K562 (cell line): ENCODE measurements at regions not wholly inside any gene's neighbourhood (a gene's known extent, or its start where the extent isn't known, plus 50 kb on each side); places are given as distances from the start of the nearest gene placed in this dataset.
"Not testable (repeated sequence)": the region's sequence is repeated elsewhere in the genome, so short reads cannot be mapped to it uniquely, and the experiment has no call there.

Experiments used
- ATAC-seq: fragments of 200-7000 bp; cut with Tn5 transposase; 3 replicates; pipeline ENCODE4 v1.9.1; 2020; ENCODE audit warnings: moderate library complexity
- BruUV-seq: library from RNA; stranded (reverse); fragments of 400-500 nt; replicated peaks from 2 replicates; lab custom pipeline; 2021; lab: Mats Ljungman, UMichigan
- CTCF ChIA-PET: fragments of 300-600 bp; formaldehyde crosslinking; extraction: SDS; loops from one replicate; lab custom pipeline; 2021; ENCODE audit warnings: low intra/inter-chr PET ratio; lab: Yijun Ruan, JAX
- POLR2A ChIA-PET: fragments of 300-600, 350-650 bp; sonication (Branson Sonifier 250); formaldehyde crosslinking; extraction: SDS; loops from one replicate; lab custom pipeline; 2021; ENCODE audit warnings: antibody characterized with exemption, inconsistent platforms; lab: Yijun Ruan, JAX
- DNase-seq, 4 experiments: peaks; one replicate each; pipeline versions ENCODE4 v3.0.0 to v3.0.0-alpha.2; 2011 to 2018; ENCODE audit warnings: low spot score in 3 of 4, mixed read lengths in 3 of 4; ENCODE audit errors: extremely low read depth in 1 of 4
- FAIRE-seq: peaks from 2 replicates; lab custom pipeline; 2011; peaks lifted over from hg19 to GRCh38; lab: Jason Lieb, UNC
- H2AFZ ChIP-seq: 2 replicates; pipeline ENCODE4 v1.6.0; 2011; ENCODE audit warnings: low read depth, low read length, control low read depth, inconsistent platforms
- H3K27ac ChIP-seq: fragments of 200-600 bp; 3 replicates; pipeline ENCODE4 v1.8.0; 2011; ENCODE audit warnings: low read depth, mild to moderate bottlenecking, control low read depth, inconsistent platforms, low read length, moderate library complexity, mixed read lengths; ENCODE audit errors: extremely low read depth
- H3K27me3 ChIP-seq, 2 experiments: fragments of 300-600 bp in 1 of 2; 2 replicates in 1 of 2; 3 replicates in 1 of 2; pipeline versions ENCODE4 v1.6.0 to v1.8.0; 2011; ENCODE audit warnings: inconsistent platforms in 2 of 2, low read length in 2 of 2, mild to moderate bottlenecking in 1 of 2, mixed read lengths in 1 of 2, moderate library complexity in 1 of 2; ENCODE audit not compliant: control insufficient read depth in 2 of 2, insufficient read depth in 2 of 2
- H3K36me3 ChIP-seq: fragments of 300-600 bp; 3 replicates; pipeline ENCODE4 v1.8.0; 2011; ENCODE audit warnings: mild to moderate bottlenecking, low read length, inconsistent platforms; ENCODE audit not compliant: control insufficient read depth, insufficient read depth
- H3K4me1 ChIP-seq, 2 experiments: fragments of 200-600 bp in 1 of 2; replicated peaks in 1 of 2; 2 replicates in 1 of 2; 3 replicates in 1 of 2; pipeline versions ENCODE4 v1.5.1 to v1.8.0; 2011; ENCODE audit warnings: inconsistent platforms in 2 of 2, low read length in 2 of 2, mild to moderate bottlenecking in 1 of 2, mixed read lengths in 1 of 2, moderate library complexity in 1 of 2; ENCODE audit not compliant: control insufficient read depth in 2 of 2, insufficient read depth in 2 of 2
- H3K4me2 ChIP-seq: 2 replicates; pipeline ENCODE4 v1.6.1; 2011; ENCODE audit warnings: low read length, control low read depth, inconsistent platforms, mixed read lengths; ENCODE audit not compliant: insufficient read depth
- H3K4me3 ChIP-seq: fragments of 200-600 bp; sonication (generic), shearing (Covaris generic); 2 replicates; pipeline ENCODE4 v1.5.1; 2016; ENCODE audit warnings: control low read depth, inconsistent platforms
- H3K79me2 ChIP-seq: fragments of 200-600 bp; 3 replicates; pipeline ENCODE4 v1.8.0; 2011; ENCODE audit warnings: low read length, inconsistent platforms; ENCODE audit not compliant: control insufficient read depth, insufficient read depth
- H3K9ac ChIP-seq, 2 experiments: 2 replicates each; pipeline versions ENCODE4 v1.6.0 to v1.6.1; 2011; ENCODE audit warnings: low read depth in 2 of 2, low read length in 2 of 2, control low read depth in 1 of 2, inconsistent platforms in 1 of 2, mild to moderate bottlenecking in 1 of 2, mixed read lengths in 1 of 2; ENCODE audit not compliant: insufficient read depth in 1 of 2
- H3K9me1 ChIP-seq: one replicate; pipeline ENCODE4 v1.6.0; 2011; ENCODE audit warnings: inconsistent platforms, mild to moderate bottlenecking, low read length, moderate library complexity; ENCODE audit not compliant: control insufficient read depth, insufficient read depth
- H3K9me3 ChIP-seq: replicated peaks from 2 replicates; pipeline ENCODE4 v1.5.1; 2011; ENCODE audit warnings: low read depth, low read length, inconsistent platforms; ENCODE audit not compliant: control insufficient read depth, insufficient read depth
- H4K20me1 ChIP-seq: replicated peaks from 2 replicates; pipeline ENCODE4 v1.6.1; 2011; ENCODE audit warnings: low read length, inconsistent platforms, mixed read lengths; ENCODE audit not compliant: control insufficient read depth, insufficient read depth
- WGBS: fragments of 100-300 bp; shearing (Covaris generic); methylation state at CpG from one replicate; pipeline ENCODE4 v1.1.6; 2016; ENCODE audit warnings: low coverage, mixed read lengths; ENCODE audit not compliant: insufficient coverage; ENCODE audit errors: missing lambda C conversion rate; 5-methylcytosine and 5-hydroxymethylcytosine counted together
- in situ Hi-C: fragments of 300-500 bp; cut with MboI; formaldehyde crosslinking; loops from 4 replicates; pipeline ENCODE4 v1.15.0; 2018; ENCODE audit warnings: inconsistent platforms, mixed read lengths
- intact Hi-C: fragments of 100-400 bp; cut with micrococcal nuclease; formaldehyde crosslinking; loops from 2 replicates; pipeline ENCODE4 v1.14.2; 2022

DNA sequence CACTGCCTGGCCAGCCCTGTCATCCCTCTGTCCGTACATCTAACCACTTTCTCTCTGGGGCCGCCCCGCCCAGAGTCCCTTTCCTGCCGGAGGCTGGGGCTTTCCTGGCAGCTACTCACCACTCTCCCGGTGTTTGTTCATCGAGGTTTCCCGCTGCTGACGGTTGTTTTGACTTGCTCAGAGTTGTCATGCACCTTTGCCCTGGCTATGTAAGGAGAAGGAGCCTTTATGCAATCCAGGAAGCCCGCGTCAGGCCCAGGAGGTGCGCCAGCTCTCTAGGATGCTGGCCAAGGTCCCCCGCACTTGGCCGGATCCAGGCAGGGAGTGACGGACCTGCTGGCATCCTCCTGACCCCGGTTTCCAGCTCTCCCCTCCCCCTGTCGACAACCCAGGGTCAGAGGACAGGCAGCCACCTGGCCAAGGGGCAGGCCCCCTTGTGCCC, 51.0 kb upstream of the SIK1 start:
- in situ Hi-C loops = loop anchor here (25.0 kb wide), 1 partner anchor 266 kb away; no protein-coding TSS in a partner anchor
- CTCF ChIA-PET, H3K9me1 ChIP-seq, H3K4me2 ChIP-seq, ATAC-seq, H3K9me3 ChIP-seq, H3K4me3 ChIP-seq, H3K27ac ChIP-seq, FAIRE-seq, H3K4me1 ChIP-seq, POLR2A ChIA-PET, H3K27me3 ChIP-seq, H3K36me3 ChIP-seq, BruUV-seq, H2AFZ ChIP-seq, intact Hi-C loops, H3K79me2 ChIP-seq, H4K20me1 ChIP-seq, H3K9ac ChIP-seq, DNase-seq: not testable (repeated sequence)
- WGBS = no CpG with 5 or more reads among the region's 16 CpGs
